GM21526 (cell line): ENCODE measurements at regions not wholly inside any gene's neighbourhood (a gene's known extent, or its start where the extent isn't known, plus 50 kb on each side); places are given as distances from the start of the nearest gene placed in this dataset.

Experiments used
- ATAC-seq: cut with Tn5 transposase; IDR thresholded peaks from one replicate; pipeline ENCODE4 v1.9.1; 2021; ENCODE audit warnings: moderate library complexity; ENCODE audit not compliant: unreplicated experiment, low FRiP score

GRCh38 chr11:27968461-27968860 is 139.5 kb downstream of the KIF18A start:
- ATAC-seq: no peak

- no peak for ATAC-seq
Measured at GRCh38 chr11:27965559-27965958, 142.4 kb downstream of the KIF18A start.

DNA sequence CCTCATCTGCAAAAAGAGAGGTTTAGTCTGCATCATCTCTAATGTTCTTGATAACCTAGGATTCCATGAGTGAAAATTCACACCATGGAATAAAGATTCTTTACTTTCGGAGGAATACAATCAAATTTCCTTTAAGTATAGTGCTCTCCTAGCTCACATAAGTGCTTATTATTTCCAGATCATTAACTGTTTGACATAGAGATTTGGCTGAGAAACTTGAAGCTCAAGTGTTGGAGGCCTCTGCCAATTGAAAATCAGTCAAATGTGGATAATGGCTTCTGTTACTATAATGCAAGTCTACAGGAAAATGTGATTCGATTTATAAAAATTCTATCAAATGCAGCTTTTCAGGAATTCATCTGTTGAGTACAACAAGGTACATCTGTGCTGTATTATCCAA is 144.6 kb downstream of the KIF18A start:
- ATAC-seq: no peak

DNA sequence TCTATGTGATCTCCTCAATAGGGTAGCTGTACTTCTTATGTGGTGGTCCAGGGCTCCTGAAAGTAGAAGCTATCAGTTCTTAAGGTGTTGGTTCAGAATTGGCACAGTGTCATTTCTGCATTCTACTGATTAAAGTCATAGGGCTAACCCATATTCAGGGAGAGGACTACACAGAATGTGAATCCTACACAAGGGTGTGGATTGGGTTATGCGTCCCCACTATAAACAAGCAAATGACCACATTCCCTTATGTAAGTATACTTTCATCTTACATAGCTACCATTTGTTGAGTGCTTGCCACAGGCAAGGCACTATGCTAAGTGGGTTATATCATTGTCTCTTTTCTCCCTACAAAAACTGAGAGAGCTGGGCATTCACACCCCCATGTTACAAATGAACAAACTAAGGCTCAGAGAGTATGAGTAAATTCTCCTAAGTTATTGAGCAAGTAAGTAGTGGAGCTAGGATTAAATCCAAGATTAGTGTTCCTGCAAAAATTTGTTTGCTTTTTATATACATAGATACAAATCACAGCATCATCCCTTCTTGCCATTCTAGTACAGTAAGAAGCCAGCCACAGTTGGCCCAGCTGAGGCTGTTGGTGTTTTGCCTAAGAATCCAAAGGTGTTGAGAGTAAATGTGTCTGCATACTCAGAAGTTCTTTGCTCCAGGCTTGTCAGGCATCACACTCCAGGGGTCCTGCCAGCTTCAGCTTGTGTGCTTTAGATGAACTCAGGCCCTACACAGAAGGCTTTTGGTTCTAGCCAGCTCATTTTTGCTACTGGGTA is 157.8 kb downstream of the KIF18A start:
- no peak for ATAC-seq

- no peak for ATAC-seq
Measured at GRCh38 chr11:27945348-27945747, 162.6 kb downstream of the KIF18A start.

- no peak for ATAC-seq
Measured at GRCh38 chr11:27938011-27938410, 169.9 kb downstream of the KIF18A start.

DNA sequence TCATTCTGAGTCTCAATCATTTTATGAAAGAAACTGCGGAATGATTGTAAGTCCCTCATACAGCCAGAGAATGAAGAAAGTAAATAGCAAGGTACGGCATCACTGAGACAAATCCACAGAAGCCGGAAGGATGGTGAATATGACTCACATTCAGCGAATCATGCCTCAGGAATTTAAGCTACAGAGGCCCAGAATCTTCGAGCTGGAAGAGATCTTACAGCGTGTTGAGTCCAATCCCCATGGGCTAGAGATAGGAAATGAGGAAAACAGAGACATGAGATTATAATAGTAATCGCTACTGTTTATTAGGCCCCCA is 173.2 kb downstream of the KIF18A start:
- ATAC-seq: no peak

DNA sequence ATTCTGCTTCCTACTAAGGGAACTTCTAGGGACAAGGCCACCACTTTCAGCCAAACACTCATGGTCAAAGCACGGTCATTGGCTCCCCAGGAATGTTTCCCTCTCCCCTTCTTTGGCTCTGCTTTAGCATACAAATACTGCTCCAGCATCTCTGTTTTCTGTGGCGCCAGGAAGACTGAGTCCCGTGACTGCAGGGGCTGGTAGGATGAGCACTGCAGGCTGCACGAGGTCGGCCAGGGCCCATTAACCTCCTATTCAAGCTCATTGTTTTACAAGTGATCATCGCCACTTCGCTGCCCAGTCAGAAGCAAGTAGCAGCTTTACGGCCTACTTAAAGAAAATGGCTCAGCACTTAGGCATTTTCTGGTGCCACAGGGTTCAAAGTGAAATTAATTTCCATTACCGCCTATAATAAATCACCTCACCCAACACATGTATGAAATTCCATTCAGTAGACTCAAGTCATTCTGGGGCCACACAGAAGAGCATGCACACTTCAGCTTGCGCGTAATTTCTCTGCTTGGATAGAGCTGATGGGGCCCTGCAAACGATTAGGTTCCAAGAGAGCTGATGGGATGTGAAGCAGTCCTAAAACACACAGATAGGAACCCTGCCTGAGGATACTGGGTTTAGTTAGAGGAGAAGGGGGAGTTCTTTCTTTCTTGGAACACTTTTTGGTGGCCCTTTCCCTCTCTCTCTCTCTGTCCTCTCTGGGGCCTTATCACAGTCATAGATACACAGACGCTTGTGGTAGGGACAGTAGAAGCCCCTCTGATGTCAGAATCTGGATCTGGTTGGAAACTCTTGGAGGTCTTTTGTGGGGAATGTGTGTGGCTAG is 173.7 kb downstream of the KIF18A start:
- no peak for ATAC-seq

GRCh38 chr11:27931770-27932169 is 176.2 kb downstream of the KIF18A start:
- ATAC-seq: no peak

DNA sequence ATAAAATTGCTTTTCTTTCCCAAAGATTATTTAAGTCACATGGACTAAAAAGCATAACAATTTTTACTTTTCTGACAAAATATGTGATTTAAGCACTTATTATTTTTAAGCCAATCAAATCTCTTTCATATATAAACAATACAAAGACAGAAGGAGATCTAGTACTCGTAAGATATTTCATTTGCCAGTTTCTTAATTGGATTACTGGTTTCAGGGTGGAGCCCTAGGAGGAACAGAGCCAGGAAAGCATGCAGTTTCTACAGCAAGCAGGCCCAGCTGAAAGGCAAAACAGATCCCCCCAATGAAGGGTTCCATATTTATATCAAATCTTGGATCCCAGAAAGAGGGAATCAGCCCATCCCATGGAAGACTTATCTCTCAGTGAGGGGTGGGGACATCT is 177.0 kb downstream of the KIF18A start:
- no peak for ATAC-seq

DNA sequence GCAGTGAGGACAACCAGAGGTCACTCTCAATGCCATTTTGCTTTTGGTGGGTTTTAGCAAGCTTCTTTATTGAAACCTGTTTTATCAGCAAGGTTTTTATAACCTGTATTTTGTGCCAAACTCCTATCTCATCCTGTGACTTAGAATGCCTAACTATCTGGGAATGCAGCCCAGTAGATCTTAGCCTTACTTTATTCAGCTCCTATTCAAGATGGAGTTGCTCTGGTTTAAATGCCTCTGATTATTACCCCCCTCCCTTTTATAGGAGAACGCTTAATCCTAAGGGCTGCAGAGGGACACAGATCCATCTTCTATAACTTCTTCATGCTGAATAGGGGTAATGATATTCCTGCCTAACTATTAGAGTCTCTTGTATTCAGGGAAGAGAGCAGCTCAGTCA is 179.1 kb downstream of the KIF18A start:
- ATAC-seq: no peak

DNA sequence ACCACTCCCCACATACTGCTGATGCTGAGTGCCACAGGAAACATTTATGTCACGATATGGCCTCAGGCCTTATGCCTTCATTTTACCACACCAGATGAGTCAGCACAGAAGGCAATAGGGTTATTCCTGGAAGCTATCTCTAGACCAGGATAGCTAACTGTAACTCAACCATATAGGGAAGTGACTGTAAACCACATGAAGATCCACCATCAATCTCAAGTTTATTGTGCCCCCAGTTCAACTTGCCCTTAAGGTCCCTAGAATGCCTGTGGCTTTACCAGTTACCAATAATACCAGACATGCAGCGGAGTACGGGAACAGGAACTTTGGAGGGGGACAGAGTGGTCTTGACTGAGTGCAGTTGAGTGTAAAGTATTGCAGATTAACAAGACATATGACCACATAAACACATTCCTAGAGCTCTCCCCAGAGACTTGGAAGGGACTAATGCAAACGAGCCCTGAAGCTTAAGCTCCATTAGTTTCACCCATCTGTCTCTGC is 180.9 kb downstream of the KIF18A start:
- no peak for ATAC-seq

DNA sequence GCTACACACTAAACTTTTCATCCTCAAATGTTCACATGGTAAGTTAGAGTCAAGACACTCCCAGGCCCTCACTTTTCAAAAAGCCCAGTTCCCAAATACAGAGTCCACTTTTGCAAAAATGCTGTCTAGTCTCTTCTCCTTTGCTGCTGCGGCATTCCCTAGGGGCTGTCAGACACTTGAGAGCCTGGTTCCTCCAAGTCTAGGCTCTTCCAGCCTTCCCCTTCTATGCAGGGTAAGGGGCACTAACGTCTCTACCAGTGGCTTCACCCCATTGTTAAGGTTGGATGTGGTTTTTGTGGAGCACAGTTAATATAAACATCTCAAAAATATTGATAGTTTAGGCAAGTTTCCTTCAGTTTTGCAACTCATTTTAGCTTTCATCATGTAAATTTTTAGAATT is 181.5 kb downstream of the KIF18A start:
- ATAC-seq: no peak

GRCh38 chr11:27921472-27921871 is 186.5 kb downstream of the KIF18A start:
- ATAC-seq: no peak

- peak; percentile 93 for ATAC-seq
Measured at GRCh38 chr11:27916541-27917100, 191.3 kb downstream of the KIF18A start.

DNA sequence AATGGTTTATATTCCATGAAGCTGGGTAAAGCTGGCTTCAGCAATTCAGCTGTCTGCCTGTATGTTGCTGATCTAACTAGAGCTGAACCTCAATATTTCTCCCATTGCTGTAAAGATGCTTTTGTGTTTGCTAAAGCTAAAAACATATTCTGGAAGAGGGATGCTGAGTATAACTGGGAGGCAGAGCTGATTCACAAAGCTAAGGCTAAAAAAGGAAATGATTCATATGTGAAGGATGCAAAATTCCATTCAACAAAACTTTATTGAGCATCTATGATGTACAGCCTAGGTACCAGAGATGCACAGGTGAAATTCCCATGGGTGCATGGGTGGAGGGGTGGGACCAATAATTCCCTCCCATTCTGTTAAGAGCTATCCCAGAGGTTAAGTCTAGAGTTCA is 193.9 kb downstream of the KIF18A start:
- no peak for ATAC-seq

DNA sequence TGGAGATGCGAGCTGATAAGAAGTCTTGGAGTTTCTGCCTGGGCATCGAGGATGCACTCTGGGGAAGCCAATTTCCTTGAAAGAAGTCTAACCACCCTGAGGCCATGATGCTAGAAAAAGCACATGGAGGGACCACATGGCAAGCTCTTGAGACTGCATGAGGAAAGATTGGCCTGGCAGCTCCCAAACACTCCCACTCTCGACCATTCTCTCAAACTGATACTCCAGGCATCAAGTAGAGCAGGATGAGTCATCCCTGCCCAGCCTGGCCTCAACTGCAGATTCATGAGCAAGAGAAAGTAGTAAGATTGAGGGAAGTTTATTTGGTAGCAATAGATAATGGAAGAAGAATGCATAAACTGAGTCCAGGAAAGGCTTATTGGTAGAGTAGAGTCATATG is 194.3 kb downstream of the KIF18A start:
- ATAC-seq: no peak

- ATAC-seq: no peak
Measured at GRCh38 chr11:27912916-27913315, 195.0 kb downstream of the KIF18A start.

- ATAC-seq: no peak
Measured at GRCh38 chr11:27910186-27910931, 197.6 kb downstream of the KIF18A start.

DNA sequence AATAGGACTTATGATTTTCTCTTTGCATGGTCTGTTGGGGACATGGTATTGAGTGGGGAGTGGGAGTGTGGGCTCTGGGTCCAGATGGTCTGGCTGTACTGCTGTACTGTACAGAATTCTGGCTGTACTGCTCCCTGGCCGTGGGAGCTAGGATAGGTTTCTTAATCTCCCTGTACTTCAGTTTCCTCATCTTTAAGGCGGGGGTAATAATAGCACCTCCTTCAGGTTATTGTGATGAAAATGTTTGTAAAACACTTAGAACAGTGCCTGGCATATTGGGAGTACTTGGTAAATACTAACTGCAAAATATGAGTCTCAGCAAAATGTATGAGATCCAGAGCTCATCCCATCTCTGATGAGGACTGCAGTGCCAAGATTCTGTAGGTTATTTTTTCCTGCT is 198.6 kb downstream of the KIF18A start:
- ATAC-seq: no peak

DNA sequence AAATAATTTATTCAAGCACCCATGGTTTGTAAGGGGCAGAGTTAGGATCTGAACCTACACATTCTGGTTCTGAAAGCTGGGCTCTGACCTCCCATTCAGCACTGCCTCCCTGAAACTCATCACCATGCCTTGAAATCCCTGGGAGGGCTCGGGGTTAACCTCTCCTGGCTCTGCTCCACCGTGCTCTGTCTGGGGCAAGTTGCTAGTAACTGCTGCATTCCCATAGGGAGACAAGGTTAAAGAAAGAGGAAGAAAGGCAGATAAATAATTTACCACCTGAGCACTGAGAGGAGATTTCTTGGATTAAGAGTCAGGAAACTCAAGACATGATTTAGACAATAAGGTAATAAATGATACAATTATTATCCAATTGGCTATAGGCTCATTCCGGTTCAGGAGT is 199.3 kb downstream of the KIF18A start:
- ATAC-seq: no peak
